COLO829 (cell line): ENCODE measurements at regions not wholly inside any gene's neighbourhood (a gene's known extent, or its start where the extent isn't known, plus 50 kb on each side); places are given as distances from the start of the nearest gene placed in this dataset.
A peak's percentile ranks its signal among the peaks of the same experiment; 100 is the strongest.

Source experiments
- DNase-seq: peaks from one replicate; pipeline ENCODE4 v3.0.0; 2012; ENCODE audit warnings: low spot score

- no peak for DNase-seq
These were observed 220.1 kb downstream of the OSR1 start for GRCh38 chr2:19138264-19138825.

- DNase-seq, result no peak
These were observed 221.0 kb downstream of the OSR1 start for GRCh38 chr2:19137433-19137832.

- no peak for DNase-seq
These were observed 225.5 kb downstream of the OSR1 start for GRCh38 chr2:19132967-19133366.

- DNase-seq, result peak; percentile 55
These were observed 226.6 kb downstream of the OSR1 start for GRCh38 chr2:19131871-19132270.

GRCh38 chr2:19128148-19128547 lies 230.3 kb downstream of the OSR1 start:
- no peak for DNase-seq

GRCh38 chr2:19127616-19128015 lies 230.8 kb downstream of the OSR1 start:
- no peak for DNase-seq

- peak; percentile 57 for DNase-seq
These were observed 232.3 kb downstream of the OSR1 start for GRCh38 chr2:19125901-19126680.

GRCh38 chr2:19124135-19124534 lies 234.3 kb downstream of the OSR1 start:
- DNase-seq, result no peak

GRCh38 chr2:19123556-19123955 lies 234.9 kb downstream of the OSR1 start:
- DNase-seq, result no peak

- DNase-seq, result no peak
These were observed 236.2 kb downstream of the OSR1 start for GRCh38 chr2:19122220-19122619.

- peak; percentile 91 for DNase-seq
These were observed 237.3 kb downstream of the OSR1 start for GRCh38 chr2:19120941-19121750.

- DNase-seq, result no peak
These were observed 238.2 kb downstream of the OSR1 start for GRCh38 chr2:19120181-19120580.

GRCh38 chr2:19119326-19120001 lies 239.0 kb downstream of the OSR1 start:
- DNase-seq, result peak; percentile 85

- DNase-seq, result no peak
These were observed 241.5 kb downstream of the OSR1 start for GRCh38 chr2:19116918-19117317.

GRCh38 chr2:19114754-19115231 lies 243.6 kb downstream of the OSR1 start:
- no peak for DNase-seq

GRCh38 chr2:19114126-19114525 lies 244.3 kb downstream of the OSR1 start:
- DNase-seq, result no peak

GRCh38 chr2:19111354-19111753 lies 247.1 kb downstream of the OSR1 start:
- DNase-seq, result no peak

- DNase-seq, result no peak
These were observed 248.9 kb downstream of the OSR1 start for GRCh38 chr2:19109518-19109917.

- no peak for DNase-seq
These were observed 252.0 kb downstream of the OSR1 start for GRCh38 chr2:19106376-19106775.

GRCh38 chr2:19104503-19104902 lies 253.9 kb downstream of the OSR1 start:
- no peak for DNase-seq

GRCh38 chr2:19102696-19103423 lies 255.6 kb downstream of the OSR1 start:
- DNase-seq, result no peak

- DNase-seq, result no peak
These were observed 256.5 kb downstream of the OSR1 start for GRCh38 chr2:19101968-19102367.
